GM12873 (cell line): ENCODE measurements at regions not wholly inside any gene's neighbourhood (a gene's known extent, or its start where the extent isn't known, plus 50 kb on each side); places are given as distances from the start of the nearest gene placed in this dataset.

ENCODE experiments used
- CTCF ChIP-seq: IDR thresholded peaks from 2 replicates; pipeline ENCODE4 v1.5.1; 2012; ENCODE audit warnings: low read depth, mild to moderate bottlenecking, moderate library complexity, low read length, control low read depth; ENCODE audit not compliant: insufficient read depth; ENCODE audit errors: missing control alignments

- TF ChIP-seq CTCF, result no peak
Observed at GRCh38 chr2:76298041-76298440, 587.3 kb upstream of the GCFC2 start.

GRCh38 chr2:76296438-76296837, 585.7 kb upstream of the GCFC2 start:
- no peak for TF ChIP-seq CTCF

- no peak for TF ChIP-seq CTCF
Observed at GRCh38 chr2:76295762-76296161, 585.0 kb upstream of the GCFC2 start.

GRCh38 chr2:76288598-76288997, 577.9 kb upstream of the GCFC2 start:
- TF ChIP-seq CTCF, result no peak

GRCh38 chr2:76288146-76288545, 577.4 kb upstream of the GCFC2 start:
- no peak for TF ChIP-seq CTCF

GRCh38 chr2:76283350-76283749, 572.6 kb upstream of the GCFC2 start:
- TF ChIP-seq CTCF, result no peak

- TF ChIP-seq CTCF, result no peak
Observed at GRCh38 chr2:76281156-76281841, 570.6 kb upstream of the GCFC2 start.

- TF ChIP-seq CTCF, result no peak
Observed at GRCh38 chr2:76280686-76281085, 570.0 kb upstream of the GCFC2 start.
